OCI-LY3 (cell line): ENCODE measurements at regions not wholly inside any gene's neighbourhood (a gene's known extent, or its start where the extent isn't known, plus 50 kb on each side); places are given as distances from the start of the nearest gene placed in this dataset.

Experiments
- EZH2phosphoT487 ChIP-seq: fragments of 200-600 bp; shearing (Covaris generic); IDR thresholded peaks from 2 replicates; pipeline ENCODE4 v1.6.1; 2018; ENCODE audit warnings: antibody characterized with exemption, mixed run types, low read depth
- TF ChIP-seq, protein P1 (sequence below): fragments of 200-600, 300-600 bp; sonication (generic); IDR thresholded peaks from 2 replicates; pipeline ENCODE4 v1.5.1; 2014; ENCODE audit warnings: antibody characterized with exemption, low read length, low read depth

DNA sequence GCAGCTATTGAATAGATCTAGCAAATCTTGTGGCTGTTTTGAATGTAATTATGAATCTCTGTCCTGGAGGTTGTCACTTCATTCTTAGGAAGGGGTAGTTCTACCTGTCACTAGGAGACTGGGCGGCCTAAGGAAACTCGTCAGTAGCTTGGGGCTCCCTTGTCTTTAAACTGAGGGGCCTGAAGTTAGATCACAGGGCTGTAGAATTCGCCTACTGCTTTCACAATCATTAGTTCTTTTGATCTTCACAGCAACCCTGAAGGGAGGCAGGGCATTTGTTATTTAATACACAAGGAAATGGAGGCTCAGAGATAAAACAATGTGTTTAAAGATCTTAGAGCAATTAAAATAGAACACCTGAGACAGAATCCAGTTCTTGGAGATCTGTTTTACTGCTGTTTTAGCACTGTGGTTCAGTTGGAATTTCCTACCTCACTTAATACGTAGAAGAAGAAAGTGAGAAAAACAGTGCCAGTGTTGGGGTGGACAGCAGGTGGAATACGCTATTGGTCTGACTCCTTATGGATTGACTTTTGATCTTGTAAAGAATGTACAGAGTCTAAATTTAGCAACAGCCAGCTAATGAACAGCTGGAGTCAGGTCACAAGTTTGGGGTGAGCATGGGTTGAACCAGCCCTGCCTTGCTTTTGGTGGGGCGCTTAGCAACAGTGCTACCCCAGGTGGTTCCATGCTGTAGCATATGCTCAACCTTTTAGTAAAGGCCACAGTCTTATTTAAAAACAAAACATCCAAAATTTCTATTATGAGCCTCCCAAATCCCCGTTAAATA, 71.4 kb upstream of the BHLHE40 start:
- TF ChIP-seq, protein P1, sequence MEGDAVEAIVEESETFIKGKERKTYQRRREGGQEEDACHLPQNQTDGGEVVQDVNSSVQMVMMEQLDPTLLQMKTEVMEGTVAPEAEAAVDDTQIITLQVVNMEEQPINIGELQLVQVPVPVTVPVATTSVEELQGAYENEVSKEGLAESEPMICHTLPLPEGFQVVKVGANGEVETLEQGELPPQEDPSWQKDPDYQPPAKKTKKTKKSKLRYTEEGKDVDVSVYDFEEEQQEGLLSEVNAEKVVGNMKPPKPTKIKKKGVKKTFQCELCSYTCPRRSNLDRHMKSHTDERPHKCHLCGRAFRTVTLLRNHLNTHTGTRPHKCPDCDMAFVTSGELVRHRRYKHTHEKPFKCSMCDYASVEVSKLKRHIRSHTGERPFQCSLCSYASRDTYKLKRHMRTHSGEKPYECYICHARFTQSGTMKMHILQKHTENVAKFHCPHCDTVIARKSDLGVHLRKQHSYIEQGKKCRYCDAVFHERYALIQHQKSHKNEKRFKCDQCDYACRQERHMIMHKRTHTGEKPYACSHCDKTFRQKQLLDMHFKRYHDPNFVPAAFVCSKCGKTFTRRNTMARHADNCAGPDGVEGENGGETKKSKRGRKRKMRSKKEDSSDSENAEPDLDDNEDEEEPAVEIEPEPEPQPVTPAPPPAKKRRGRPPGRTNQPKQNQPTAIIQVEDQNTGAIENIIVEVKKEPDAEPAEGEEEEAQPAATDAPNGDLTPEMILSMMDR = no peak
- no peak for TF ChIP-seq EZH2phosphoT487
